Vagina (tissue), 2 donors: ENCODE measurements at regions not wholly inside any gene's neighbourhood (a gene's known extent, or its start where the extent isn't known, plus 50 kb on each side); places are given as distances from the start of the nearest gene placed in this dataset.

Source experiments
- POLR2A ChIP-seq, 2 donors: fragments of 450-650 bp; IDR thresholded peaks; one replicate each; pipeline ENCODE4 v1.6.1; 2017; ENCODE audit warnings: antibody characterized with exemption in 2 of 2, mild to moderate bottlenecking in 2 of 2, moderate library complexity in 2 of 2
- POLR2AphosphoS5 ChIP-seq, 2 donors: sonication (generic); formaldehyde crosslinking; IDR thresholded peaks; one replicate each; pipeline ENCODE4 v1.9.0; 2017; ENCODE audit warnings: antibody characterized with exemption in 2 of 2, mild to moderate bottlenecking in 2 of 2, low read depth in 1 of 2; ENCODE audit not compliant: insufficient read depth in 1 of 2
- TF ChIP-seq, protein P1 (sequence below), 3 experiments: fragments of 450-650 bp in 2 of 3; fragments of 200-600 bp in 1 of 3; sonication (generic) in 1 of 3; IDR thresholded peaks; one replicate each; pipeline ENCODE4 v1.5.1; 2017 to 2019; ENCODE audit warnings: antibody characterized with exemption in 3 of 3, mild to moderate bottlenecking in 2 of 3, moderate library complexity in 2 of 3

DNA sequence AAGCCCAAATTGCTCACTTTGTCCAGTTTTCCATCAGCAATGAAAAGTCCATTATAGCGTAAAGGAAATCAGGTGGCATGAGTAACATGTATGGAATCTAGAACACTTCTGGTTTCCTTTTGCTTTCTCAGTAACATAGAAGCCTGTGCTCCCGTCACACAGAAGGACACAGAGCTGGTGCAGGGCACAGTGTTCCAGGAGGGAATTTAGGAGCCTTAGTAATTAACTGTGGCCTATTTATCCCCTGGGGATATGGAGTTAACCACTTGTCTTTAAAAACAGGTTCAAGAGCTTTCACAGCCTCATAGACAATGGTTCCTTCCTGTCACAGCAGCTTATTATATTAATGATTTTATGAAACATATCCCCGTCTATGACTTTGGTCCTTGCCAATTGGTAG, 189.9 kb downstream of the NEBL start:
- TF ChIP-seq, protein P1, sequence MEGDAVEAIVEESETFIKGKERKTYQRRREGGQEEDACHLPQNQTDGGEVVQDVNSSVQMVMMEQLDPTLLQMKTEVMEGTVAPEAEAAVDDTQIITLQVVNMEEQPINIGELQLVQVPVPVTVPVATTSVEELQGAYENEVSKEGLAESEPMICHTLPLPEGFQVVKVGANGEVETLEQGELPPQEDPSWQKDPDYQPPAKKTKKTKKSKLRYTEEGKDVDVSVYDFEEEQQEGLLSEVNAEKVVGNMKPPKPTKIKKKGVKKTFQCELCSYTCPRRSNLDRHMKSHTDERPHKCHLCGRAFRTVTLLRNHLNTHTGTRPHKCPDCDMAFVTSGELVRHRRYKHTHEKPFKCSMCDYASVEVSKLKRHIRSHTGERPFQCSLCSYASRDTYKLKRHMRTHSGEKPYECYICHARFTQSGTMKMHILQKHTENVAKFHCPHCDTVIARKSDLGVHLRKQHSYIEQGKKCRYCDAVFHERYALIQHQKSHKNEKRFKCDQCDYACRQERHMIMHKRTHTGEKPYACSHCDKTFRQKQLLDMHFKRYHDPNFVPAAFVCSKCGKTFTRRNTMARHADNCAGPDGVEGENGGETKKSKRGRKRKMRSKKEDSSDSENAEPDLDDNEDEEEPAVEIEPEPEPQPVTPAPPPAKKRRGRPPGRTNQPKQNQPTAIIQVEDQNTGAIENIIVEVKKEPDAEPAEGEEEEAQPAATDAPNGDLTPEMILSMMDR (IDR thresholded peaks at IDR 0.05), result no peak
- no peak for TF ChIP-seq POLR2A (IDR thresholded peaks at IDR 0.05)
- no peak for TF ChIP-seq POLR2AphosphoS5 (IDR thresholded peaks at IDR 0.05; ENCODE audit: insufficient read depth in 1 of 2, low read depth in 1 of 2)
